ENCODE measurements at regions not wholly inside any gene's neighbourhood (a gene's known extent, or its start where the extent isn't known, plus 50 kb on each side); places are given as distances from the start of the nearest gene placed in this dataset.

- H3K4me1 ChIP-seq (ENCODE audit: low read length) = no peaks in the 10 kb centered on the region
- H3K36me3 ChIP-seq (replicated peaks; ENCODE audit: low read depth, low read length) = no peaks in the 10 kb centered on the region
- H4K20me1 ChIP-seq (ENCODE audit: insufficient read depth, low read length) = no peaks in the 10 kb centered on the region
- H3K27me3 ChIP-seq (ENCODE audit: low read depth, low read length) = no peaks in the 10 kb centered on the region
- H3K4me2 ChIP-seq (ENCODE audit: low read length) = no peak overlapping the region
- TF ChIP-seq CTCF (IDR thresholded peaks at IDR 0.05; ENCODE audit: low read depth, low read length) (no peak), EZH2phosphoT487 (IDR thresholded peaks at IDR 0.05; ENCODE audit: low read depth) (no peak)
- H3K4me3 ChIP-seq (ENCODE audit: low read length) = no peak overlapping the region
- H2AFZ ChIP-seq (ENCODE audit: low read depth, low read length) = no peak overlapping the region
- no peaks in the 10 kb centered on the region for H3K79me2 ChIP-seq (ENCODE audit: low read length)
- H3K9ac ChIP-seq (ENCODE audit: low read length) = no peak overlapping the region
- no peaks in the 10 kb centered on the region for H3K9me3 ChIP-seq (ENCODE audit: insufficient read depth, low read length)
- no peak overlapping the region for H3K27ac ChIP-seq (ENCODE audit: low read length)
Observed at GRCh38 chr6:66057034-66057433, 350.0 kb upstream of the EYS start.

DNA sequence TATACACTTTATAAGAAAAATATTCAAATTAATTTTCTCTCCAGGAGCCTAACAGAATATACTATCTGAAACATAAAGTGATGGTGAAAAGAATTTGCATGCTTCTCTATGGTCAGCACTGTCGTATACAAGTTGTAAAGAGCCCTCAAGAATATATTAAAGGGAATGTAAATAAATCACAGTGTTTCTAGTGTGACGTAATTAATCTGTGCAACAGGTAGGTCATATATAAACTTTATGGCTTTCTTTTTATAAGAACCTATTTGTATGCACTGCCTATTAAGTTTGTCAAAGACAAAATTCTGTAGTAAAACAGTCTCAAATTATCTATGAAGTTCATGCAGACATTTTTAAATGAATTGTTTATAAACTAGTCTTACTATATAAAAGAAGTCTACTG, 347.9 kb upstream of the EYS start:
- H3K36me3 ChIP-seq (replicated peaks; ENCODE audit: low read depth, low read length) = no peaks in the 10 kb centered on the region
- no peak overlapping the region for H3K4me3 ChIP-seq (ENCODE audit: low read length)
- no peaks in the 10 kb centered on the region for H3K79me2 ChIP-seq (ENCODE audit: low read length)
- no peak overlapping the region for H3K27ac ChIP-seq (ENCODE audit: low read length)
- TF ChIP-seq EZH2phosphoT487 (IDR thresholded peaks at IDR 0.05; ENCODE audit: low read depth) (no peak), CTCF (IDR thresholded peaks at IDR 0.05; ENCODE audit: low read depth, low read length) (no peak)
- H3K4me2 ChIP-seq (ENCODE audit: low read length) = no peak overlapping the region
- no peaks in the 10 kb centered on the region for H3K27me3 ChIP-seq (ENCODE audit: low read depth, low read length)
- H3K4me1 ChIP-seq (ENCODE audit: low read length) = no peaks in the 10 kb centered on the region
- H2AFZ ChIP-seq (ENCODE audit: low read depth, low read length) = no peak overlapping the region
- H3K9me3 ChIP-seq (ENCODE audit: insufficient read depth, low read length) = no peaks in the 10 kb centered on the region
- no peak overlapping the region for H3K9ac ChIP-seq (ENCODE audit: low read length)
- no peaks in the 10 kb centered on the region for H4K20me1 ChIP-seq (ENCODE audit: insufficient read depth, low read length)

GRCh38 chr6:66051812-66052211, 344.8 kb upstream of the EYS start:
- Histone ChIP-seq H3K4me3 (ENCODE audit: low read length) (no peak overlapping the region), H3K4me2 (ENCODE audit: low read length) (no peak overlapping the region), H3K27ac (ENCODE audit: low read length) (no peak overlapping the region), H2AFZ (ENCODE audit: low read depth, low read length) (no peak overlapping the region), H3K9me3 (ENCODE audit: insufficient read depth, low read length) (no peaks in the 10 kb centered on the region), H4K20me1 (ENCODE audit: insufficient read depth, low read length) (no peaks in the 10 kb centered on the region), H3K4me1 (ENCODE audit: low read length) (no peaks in the 10 kb centered on the region), H3K79me2 (ENCODE audit: low read length) (no peaks in the 10 kb centered on the region), H3K36me3 (replicated peaks; ENCODE audit: low read depth, low read length) (no peaks in the 10 kb centered on the region), H3K27me3 (ENCODE audit: low read depth, low read length) (no peaks in the 10 kb centered on the region), H3K9ac (ENCODE audit: low read length) (no peak overlapping the region)
- TF ChIP-seq EZH2phosphoT487 (IDR thresholded peaks at IDR 0.05; ENCODE audit: low read depth) = no peak
- no peak for TF ChIP-seq CTCF (IDR thresholded peaks at IDR 0.05; ENCODE audit: low read depth, low read length)

GRCh38 chr6:66048684-66049474, 341.9 kb upstream of the EYS start:
- H4K20me1 ChIP-seq (ENCODE audit: insufficient read depth, low read length) = no peaks in the 10 kb centered on the region
- no peak overlapping the region for H3K27ac ChIP-seq (ENCODE audit: low read length)
- H3K4me2 ChIP-seq (ENCODE audit: low read length) = no peak overlapping the region
- H3K36me3 ChIP-seq (replicated peaks; ENCODE audit: low read depth, low read length) = no peaks in the 10 kb centered on the region
- H3K9ac ChIP-seq (ENCODE audit: low read length) = no peak overlapping the region
- H3K79me2 ChIP-seq (ENCODE audit: low read length) = no peaks in the 10 kb centered on the region
- no peaks in the 10 kb centered on the region for H3K27me3 ChIP-seq (ENCODE audit: low read depth, low read length)
- H2AFZ ChIP-seq (ENCODE audit: low read depth, low read length) = no peak overlapping the region
- no peak for TF ChIP-seq CTCF (IDR thresholded peaks at IDR 0.05; ENCODE audit: low read depth, low read length)
- no peak for TF ChIP-seq EZH2phosphoT487 (IDR thresholded peaks at IDR 0.05; ENCODE audit: low read depth)
- no peaks in the 10 kb centered on the region for H3K4me1 ChIP-seq (ENCODE audit: low read length)
- no peak overlapping the region for H3K4me3 ChIP-seq (ENCODE audit: low read length)
- no peaks in the 10 kb centered on the region for H3K9me3 ChIP-seq (ENCODE audit: insufficient read depth, low read length)
